DOHH2 (cell line): ENCODE measurements at regions not wholly inside any gene's neighbourhood (a gene's known extent, or its start where the extent isn't known, plus 50 kb on each side); places are given as distances from the start of the nearest gene placed in this dataset.

ENCODE experiments used
- EZH2phosphoT487 ChIP-seq: fragments of 200-600 bp; sonication (generic); IDR thresholded peaks from 2 replicates; pipeline ENCODE4 v1.6.1; 2017; ENCODE audit warnings: borderline replicate concordance, mild to moderate bottlenecking, antibody characterized with exemption, low read length, moderate library complexity, mixed read lengths
- TF ChIP-seq, protein P1 (sequence below): fragments of 200-600 bp; sonication (generic); IDR thresholded peaks from one replicate; pipeline ENCODE4 v1.5.1; 2014; ENCODE audit warnings: antibody characterized with exemption, mild to moderate bottlenecking, low read depth, low read length; ENCODE audit not compliant: poor library complexity, severe bottlenecking

DNA sequence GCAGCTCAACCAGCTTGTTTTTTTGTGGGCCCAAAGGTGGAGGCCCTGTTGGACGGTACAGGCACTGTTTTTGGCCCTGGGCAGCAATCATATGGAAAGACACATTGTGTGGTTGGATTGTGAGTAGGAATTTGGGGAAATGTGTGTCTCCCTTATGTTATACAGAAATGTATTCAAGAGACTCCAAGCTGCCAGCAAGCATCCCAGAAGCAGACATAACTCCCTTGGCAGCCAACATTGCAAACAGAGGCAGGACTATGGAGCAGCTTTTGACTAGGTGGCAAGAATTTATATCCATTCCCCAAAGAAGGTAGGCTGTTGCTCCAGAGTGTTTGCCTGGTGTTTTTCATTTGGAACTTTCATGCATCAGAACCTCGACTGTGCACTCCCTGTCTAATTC, 104.9 kb downstream of the BUB3 start:
- TF ChIP-seq EZH2phosphoT487 = no peak
- TF ChIP-seq, protein P1, sequence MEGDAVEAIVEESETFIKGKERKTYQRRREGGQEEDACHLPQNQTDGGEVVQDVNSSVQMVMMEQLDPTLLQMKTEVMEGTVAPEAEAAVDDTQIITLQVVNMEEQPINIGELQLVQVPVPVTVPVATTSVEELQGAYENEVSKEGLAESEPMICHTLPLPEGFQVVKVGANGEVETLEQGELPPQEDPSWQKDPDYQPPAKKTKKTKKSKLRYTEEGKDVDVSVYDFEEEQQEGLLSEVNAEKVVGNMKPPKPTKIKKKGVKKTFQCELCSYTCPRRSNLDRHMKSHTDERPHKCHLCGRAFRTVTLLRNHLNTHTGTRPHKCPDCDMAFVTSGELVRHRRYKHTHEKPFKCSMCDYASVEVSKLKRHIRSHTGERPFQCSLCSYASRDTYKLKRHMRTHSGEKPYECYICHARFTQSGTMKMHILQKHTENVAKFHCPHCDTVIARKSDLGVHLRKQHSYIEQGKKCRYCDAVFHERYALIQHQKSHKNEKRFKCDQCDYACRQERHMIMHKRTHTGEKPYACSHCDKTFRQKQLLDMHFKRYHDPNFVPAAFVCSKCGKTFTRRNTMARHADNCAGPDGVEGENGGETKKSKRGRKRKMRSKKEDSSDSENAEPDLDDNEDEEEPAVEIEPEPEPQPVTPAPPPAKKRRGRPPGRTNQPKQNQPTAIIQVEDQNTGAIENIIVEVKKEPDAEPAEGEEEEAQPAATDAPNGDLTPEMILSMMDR = no peak
